Endothelial cell of umbilical vein (primary cell): ENCODE measurements at regions not wholly inside any gene's neighbourhood (a gene's known extent, or its start where the extent isn't known, plus 50 kb on each side); places are given as distances from the start of the nearest gene placed in this dataset.

Source experiments
- BruUV-seq: library from RNA; stranded (reverse); fragments of 400-500 nt; replicated peaks from 2 replicates; lab custom pipeline; 2021; lab: Mats Ljungman, UMichigan
- CTCF ChIA-PET: fragments of 300-600, 350-600 bp; sonication (Branson Sonifier 250); formaldehyde crosslinking; loops from one replicate; lab custom pipeline; 2021; ENCODE audit warnings: antibody characterized with exemption, inconsistent platforms; lab: Charles Lee
- POLR2A ChIA-PET: fragments of 300-600, 350-600 bp; sonication (Branson Sonifier 250); formaldehyde crosslinking; loops from one replicate; lab custom pipeline; 2021; ENCODE audit warnings: antibody characterized with exemption, inconsistent platforms; lab: Charles Lee
- DNase-seq: peaks from one replicate; pipeline ENCODE4 v3.0.0-alpha.2; 2011; ENCODE audit warnings: low read depth, low spot score
- FAIRE-seq: peaks from 2 replicates; lab custom pipeline; 2011; peaks lifted over from hg19 to GRCh38; lab: Jason Lieb, UNC
- H2AFZ ChIP-seq: 2 replicates; pipeline ENCODE4 v1.6.0; 2012; ENCODE audit warnings: low read depth, low read length, control low read depth, inconsistent platforms
- H3K27ac ChIP-seq: 2 replicates; pipeline ENCODE4 v1.5.1; 2011; ENCODE audit warnings: low read depth, mild to moderate bottlenecking, control low read depth, low read length, moderate library complexity; ENCODE audit not compliant: insufficient read depth
- H3K27me3 ChIP-seq, 2 experiments: 2 replicates each; pipeline versions ENCODE4 v1.6.0 to v1.6.1; 2011; ENCODE audit warnings: low read length in 2 of 2, mixed read lengths in 1 of 2; ENCODE audit not compliant: control insufficient read depth in 2 of 2, insufficient read depth in 2 of 2
- H3K36me3 ChIP-seq, 2 experiments: 2 replicates in 1 of 2; 3 replicates in 1 of 2; pipeline ENCODE4 v1.5.1; 2011; ENCODE audit warnings: low read length in 2 of 2, mild to moderate bottlenecking in 1 of 2, moderate library complexity in 1 of 2; ENCODE audit not compliant: control insufficient read depth in 2 of 2, insufficient read depth in 2 of 2; ENCODE audit errors: extremely low read depth in 1 of 2
- H3K4me1 ChIP-seq: 3 replicates; pipeline ENCODE4 v1.5.1; 2011; ENCODE audit warnings: mild to moderate bottlenecking, low read length; ENCODE audit not compliant: control insufficient read depth, insufficient read depth; ENCODE audit errors: extremely low read depth
- H3K4me2 ChIP-seq: 2 replicates; pipeline ENCODE4 v1.6.1; 2011; ENCODE audit warnings: low read length, control low read depth, mixed read lengths; ENCODE audit not compliant: insufficient read depth
- H3K4me3 ChIP-seq, 3 experiments: fragments of 200-600 bp in 1 of 3; sonication (generic), shearing (Covaris generic) in 1 of 3; replicated peaks in 1 of 3; 2 replicates each; pipeline ENCODE4 v1.5.1; 2011 to 2016; ENCODE audit warnings: control low read depth in 3 of 3, low read length in 3 of 3, mild to moderate bottlenecking in 2 of 3, inconsistent platforms in 1 of 3, low read depth in 1 of 3, moderate library complexity in 1 of 3; ENCODE audit not compliant: insufficient read depth in 1 of 3
- H3K79me2 ChIP-seq: 2 replicates; pipeline ENCODE4 v1.6.0; 2012; ENCODE audit warnings: low read length, inconsistent platforms; ENCODE audit not compliant: control insufficient read depth, insufficient read depth
- H3K9ac ChIP-seq: replicated peaks from 2 replicates; pipeline ENCODE3; 2011; ENCODE audit warnings: low read length, control low read depth; ENCODE audit not compliant: insufficient read depth; ENCODE audit errors: extremely low read depth
- H3K9me1 ChIP-seq: replicated peaks from 3 replicates; pipeline ENCODE4 v1.6.0; 2011; ENCODE audit warnings: mild to moderate bottlenecking, low read length; ENCODE audit not compliant: control insufficient read depth, insufficient read depth; ENCODE audit errors: extremely low read depth
- H3K9me3 ChIP-seq: replicated peaks from 2 replicates; pipeline ENCODE4 v1.5.1; 2012; ENCODE audit warnings: low read length, inconsistent platforms; ENCODE audit not compliant: control insufficient read depth, insufficient read depth
- H4K20me1 ChIP-seq: replicated peaks from 2 replicates; pipeline ENCODE3; 2011; ENCODE audit warnings: mild to moderate bottlenecking, low read length; ENCODE audit not compliant: control insufficient read depth, insufficient read depth; ENCODE audit errors: extremely low read depth
- CTCF ChIP-seq, 2 donors: IDR thresholded peaks; 1 replicate in 1 of 2; 2 replicates in 1 of 2; pipeline ENCODE4 v1.5.1; 2011; ENCODE audit warnings: low read length in 2 of 2, mild to moderate bottlenecking in 2 of 2, moderate library complexity in 2 of 2, control low read depth in 1 of 2, inconsistent platforms in 1 of 2, low read depth in 1 of 2; ENCODE audit not compliant: insufficient read depth in 1 of 2; ENCODE audit errors: extremely low read depth in 1 of 2
- FOS ChIP-seq: IDR thresholded peaks from 2 replicates; pipeline ENCODE4 v1.6.1; 2011; ENCODE audit warnings: mild to moderate bottlenecking, low read length, moderate library complexity, borderline replicate concordance; ENCODE audit not compliant: insufficient read depth
- JUN ChIP-seq: IDR thresholded peaks from 2 replicates; pipeline ENCODE4 v1.6.1; 2011; ENCODE audit warnings: borderline replicate concordance, low read depth; ENCODE audit not compliant: insufficient read length, insufficient read depth
- dilution Hi-C: fragments of 300-500 bp; cut with MboI; formaldehyde crosslinking; loops from one replicate; pipeline ENCODE4 v1.15.0; 2019; ENCODE audit warnings: low sequenced_read_pairs; ENCODE audit not compliant: extremely low pct_ligation_motif_present
- intact Hi-C: fragments of 100-400 bp; cut with micrococcal nuclease; formaldehyde crosslinking; loops from one replicate; pipeline ENCODE4 v1.10.0; 2022

DNA sequence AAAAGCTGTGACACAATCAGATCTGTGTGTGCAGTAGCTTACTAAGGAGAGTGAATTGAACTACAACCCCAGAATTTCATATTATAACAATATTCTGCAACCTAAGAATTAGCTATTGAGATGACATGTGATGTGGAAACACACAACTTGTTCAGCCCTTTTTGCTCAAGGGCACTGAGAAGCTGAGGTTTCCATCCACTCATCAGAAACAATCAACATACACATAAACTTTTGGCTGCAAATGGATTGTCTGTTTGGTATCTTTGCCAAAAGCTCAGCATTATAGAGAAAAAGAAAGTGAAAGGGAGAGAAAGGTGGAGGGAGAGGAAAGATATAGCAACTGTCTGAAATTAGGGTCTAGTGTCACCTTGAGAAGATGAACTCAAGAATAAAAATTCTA, 117.2 kb upstream of the KLF7 start:
- no peak for FAIRE-seq
- peak; percentile 21 for DNase-seq

DNA sequence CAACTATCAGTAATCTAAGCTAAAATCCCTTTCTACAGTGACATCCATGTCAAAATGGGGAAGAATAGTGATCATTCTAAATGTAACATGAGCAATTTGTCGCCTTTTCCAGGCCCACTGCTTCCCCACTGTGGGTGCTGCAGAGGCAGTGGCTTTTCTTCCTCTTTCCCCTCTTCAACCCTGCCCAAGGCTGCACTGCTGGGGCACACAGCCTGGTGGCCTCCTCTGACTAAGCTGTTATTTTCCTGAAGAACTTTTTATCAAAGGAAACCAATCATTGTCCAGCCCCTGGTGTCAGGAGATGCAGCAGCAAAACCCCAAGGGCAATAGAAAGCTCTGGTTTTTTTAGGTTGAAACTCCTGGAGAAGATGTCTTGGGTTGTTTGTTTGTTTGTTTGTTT, 117.6 kb upstream of the KLF7 start:
- Histone ChIP-seq H3K27me3 (no peaks in the 10 kb centered on the region), H3K4me3 (no peak overlapping the region), H2AFZ (peak overlapping the region; percentile 56), H3K9me1 (no peaks in the 10 kb centered on the region), H3K9ac (no peak overlapping the region), H3K4me2 (no peak overlapping the region), H3K9me3 (no peaks in the 10 kb centered on the region), H3K4me1 (peaks cover 8% of the 10 kb centered on the region), H3K36me3 (no peaks in the 10 kb centered on the region), H3K79me2 (no peaks in the 10 kb centered on the region), H3K27ac (no peak overlapping the region), H4K20me1 (no peaks in the 10 kb centered on the region)
- BruUV-seq, result no TSS peak
- dilution Hi-C loops, result no loop called here
- FAIRE-seq, result peak; percentile 78
- TF ChIP-seq JUN (no peak), CTCF (IDR thresholded peaks at IDR 0.05; ENCODE audit: extremely low read depth in 1 of 2, insufficient read depth in 1 of 2, low read depth in 1 of 2, low read length in 2 of 2) (peak; percentile 16 to 30)
- CTCF ChIA-PET, result interaction anchor here (0.7 to 2.2 kb wide), 20 partner anchors 10 to 190 kb away, joined by 3 to 13 read pairs (median 4); no protein-coding TSS in a partner anchor
- POLR2A ChIA-PET, result no interaction called here
- intact Hi-C loops, result no loop called here
- peak; percentile 77 for DNase-seq

More for the DNA sequence above, 117.2 kb upstream of the KLF7 start:
- no peak overlapping the region for H3K27ac ChIP-seq
- ChIA-PET POLR2A (no interaction called here), CTCF (interaction anchor here (0.8 to 2.2 kb wide), 19 partner anchors 11 to 190 kb away, joined by 3 to 13 read pairs (median 4); no protein-coding TSS in a partner anchor)
- H3K9me1 ChIP-seq, result no peaks in the 10 kb centered on the region
- no peaks in the 10 kb centered on the region for H3K79me2 ChIP-seq
- H4K20me1 ChIP-seq, result no peaks in the 10 kb centered on the region
- peak overlapping the region; percentile 56 for H2AFZ ChIP-seq
- dilution Hi-C loops, result no loop called here
- H3K9me3 ChIP-seq, result no peaks in the 10 kb centered on the region
- peaks cover 8% of the 10 kb centered on the region for H3K4me1 ChIP-seq
- no peaks in the 10 kb centered on the region for H3K36me3 ChIP-seq
- no peaks in the 10 kb centered on the region for H3K27me3 ChIP-seq
- intact Hi-C loops, result no loop called here
- no peak overlapping the region for H3K9ac ChIP-seq
- no peak for TF ChIP-seq FOS
- BruUV-seq, result no TSS peak
- H3K4me2 ChIP-seq, result no peak overlapping the region
- no peak overlapping the region for H3K4me3 ChIP-seq
